DOHH2 (cell line): ENCODE measurements at regions not wholly inside any gene's neighbourhood (a gene's known extent, or its start where the extent isn't known, plus 50 kb on each side); places are given as distances from the start of the nearest gene placed in this dataset.

ENCODE experiments used
- CTCF ChIP-seq: fragments of 200-600 bp; sonication (generic); IDR thresholded peaks from one replicate; pipeline ENCODE4 v1.5.1; 2014; ENCODE audit warnings: antibody characterized with exemption, mild to moderate bottlenecking, low read depth, low read length; ENCODE audit not compliant: poor library complexity, severe bottlenecking
- EZH2phosphoT487 ChIP-seq: fragments of 200-600 bp; sonication (generic); IDR thresholded peaks from 2 replicates; pipeline ENCODE4 v1.6.1; 2017; ENCODE audit warnings: borderline replicate concordance, mild to moderate bottlenecking, antibody characterized with exemption, low read length, moderate library complexity, mixed read lengths

- TF ChIP-seq CTCF (no peak), EZH2phosphoT487 (no peak)
Observed at GRCh38 chr5:107278774-107279173, 392.0 kb downstream of the EFNA5 start.
